OCI-LY7 (cell line): ENCODE measurements at regions not wholly inside any gene's neighbourhood (a gene's known extent, or its start where the extent isn't known, plus 50 kb on each side); places are given as distances from the start of the nearest gene placed in this dataset.

Experiments used
- BruUV-seq: library from RNA; stranded (reverse); fragments of 400-500 nt; replicated peaks from 2 replicates; lab custom pipeline; 2021; lab: Mats Ljungman, UMichigan
- CTCF ChIA-PET: fragments of 300-600 bp; sonication (Branson Sonifier 250); formaldehyde crosslinking; loops from one replicate; lab custom pipeline; 2022; ENCODE audit warnings: antibody characterized with exemption; ENCODE audit not compliant: unreplicated experiment; lab: Charles Lee
- POLR2A ChIA-PET: fragments of 300-600 bp; sonication (Branson Sonifier 250); formaldehyde crosslinking; loops from one replicate; lab custom pipeline; 2022; ENCODE audit warnings: antibody characterized with exemption; lab: Charles Lee
- DNase-seq: peaks from one replicate; pipeline ENCODE4 v3.0.0-alpha.2; 2015; ENCODE audit warnings: low spot score
- H2AFZ ChIP-seq: fragments of 200-600 bp; sonication (generic), shearing (Covaris generic); 2 replicates; pipeline ENCODE4 v1.6.1; 2014; ENCODE audit warnings: mild to moderate bottlenecking, antibody characterized with exemption, low read length, moderate library complexity
- H3K27ac ChIP-seq: fragments of 200-600 bp; sonication (generic); 2 replicates; pipeline ENCODE4 v1.5.1; 2014; ENCODE audit warnings: mixed run types, low read depth, mild to moderate bottlenecking, moderate library complexity, low read length, inconsistent platforms; ENCODE audit not compliant: poor library complexity, severe bottlenecking
- H3K36me3 ChIP-seq: fragments of 200-600 bp; sonication (generic); 2 replicates; pipeline ENCODE4 v1.6.1; 2014; ENCODE audit warnings: mild to moderate bottlenecking, antibody characterized with exemption, low read length, moderate library complexity, mixed read lengths; ENCODE audit not compliant: insufficient read depth
- H3K4me1 ChIP-seq: fragments of 200-600 bp; sonication (generic); 2 replicates; pipeline ENCODE4 v1.5.1; 2014; ENCODE audit warnings: mild to moderate bottlenecking, low read length; ENCODE audit not compliant: insufficient read depth, poor library complexity, severe bottlenecking
- H3K4me2 ChIP-seq: fragments of 200-600 bp; sonication (generic); 2 replicates; pipeline ENCODE4 v1.6.1; 2014; ENCODE audit warnings: mild to moderate bottlenecking, low read length
- H3K4me3 ChIP-seq: fragments of 200-600 bp; sonication (generic); 2 replicates; pipeline ENCODE4 v1.5.1; 2014; ENCODE audit warnings: mild to moderate bottlenecking, low read depth, low read length; ENCODE audit not compliant: poor library complexity, severe bottlenecking
- H3K79me2 ChIP-seq: fragments of 200-600 bp; sonication (generic); 2 replicates; pipeline ENCODE4 v1.6.1; 2016; ENCODE audit warnings: low read depth, mild to moderate bottlenecking, low read length, moderate library complexity, mixed read lengths; ENCODE audit not compliant: insufficient read depth
- H3K9me2 ChIP-seq: fragments of 200-600 bp; sonication (generic); 2 replicates; pipeline ENCODE4 v1.6.1; 2016; ENCODE audit warnings: mild to moderate bottlenecking, low read length, mixed read lengths; ENCODE audit not compliant: insufficient read depth
- H3K9me3 ChIP-seq: fragments of 200-600 bp; sonication (generic); 2 replicates; pipeline ENCODE4 v1.6.1; 2014; ENCODE audit warnings: mild to moderate bottlenecking, mixed run types, low read length, mixed read lengths
- H4K20me1 ChIP-seq: fragments of 200-600 bp; sonication (generic); 2 replicates; pipeline ENCODE4 v1.6.1; 2014; ENCODE audit warnings: mild to moderate bottlenecking, antibody characterized with exemption, low read length, moderate library complexity, mixed read lengths; ENCODE audit not compliant: insufficient read depth
- EZH2phosphoT487 ChIP-seq: fragments of 200-600 bp; sonication (generic); IDR thresholded peaks from 2 replicates; pipeline ENCODE4 v1.6.1; 2018; ENCODE audit warnings: low read depth, borderline replicate concordance, mild to moderate bottlenecking, mixed run types, antibody characterized with exemption, low read length, moderate library complexity, mixed read lengths
- intact Hi-C: fragments of 100-400 bp; cut with micrococcal nuclease; formaldehyde crosslinking; loops from one replicate; pipeline ENCODE4 v1.10.0; 2022; ENCODE audit not compliant: unreplicated experiment
- TF ChIP-seq, protein P1 (sequence below): fragments of 200-600 bp; sonication (generic); conservative IDR thresholded peaks from 2 replicates; pipeline ENCODE4 v1.5.1; 2014; ENCODE audit warnings: mild to moderate bottlenecking, antibody characterized with exemption, low read length, moderate library complexity, mixed read lengths

DNA sequence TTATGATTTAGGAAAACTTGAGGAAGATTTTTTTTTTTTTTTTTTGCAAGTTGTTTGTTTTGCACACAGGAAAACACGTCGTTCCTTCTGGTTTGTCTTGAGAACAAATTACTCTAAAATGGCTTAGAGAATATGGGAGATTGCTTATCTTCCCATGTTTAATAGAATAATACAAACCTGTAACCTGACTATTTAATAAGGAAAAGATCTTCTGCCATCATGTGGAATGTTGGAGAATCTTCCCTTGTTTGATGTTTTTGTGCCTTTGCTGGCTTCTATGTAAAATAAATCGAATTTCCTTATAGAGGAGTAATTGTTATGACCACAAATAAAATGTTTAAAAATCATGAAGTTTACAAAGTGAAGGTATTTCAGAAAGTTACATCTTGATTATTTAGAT lies 818.8 kb downstream of the GATA3 start:
- TF ChIP-seq EZH2phosphoT487: no peak
- TF ChIP-seq, protein P1, sequence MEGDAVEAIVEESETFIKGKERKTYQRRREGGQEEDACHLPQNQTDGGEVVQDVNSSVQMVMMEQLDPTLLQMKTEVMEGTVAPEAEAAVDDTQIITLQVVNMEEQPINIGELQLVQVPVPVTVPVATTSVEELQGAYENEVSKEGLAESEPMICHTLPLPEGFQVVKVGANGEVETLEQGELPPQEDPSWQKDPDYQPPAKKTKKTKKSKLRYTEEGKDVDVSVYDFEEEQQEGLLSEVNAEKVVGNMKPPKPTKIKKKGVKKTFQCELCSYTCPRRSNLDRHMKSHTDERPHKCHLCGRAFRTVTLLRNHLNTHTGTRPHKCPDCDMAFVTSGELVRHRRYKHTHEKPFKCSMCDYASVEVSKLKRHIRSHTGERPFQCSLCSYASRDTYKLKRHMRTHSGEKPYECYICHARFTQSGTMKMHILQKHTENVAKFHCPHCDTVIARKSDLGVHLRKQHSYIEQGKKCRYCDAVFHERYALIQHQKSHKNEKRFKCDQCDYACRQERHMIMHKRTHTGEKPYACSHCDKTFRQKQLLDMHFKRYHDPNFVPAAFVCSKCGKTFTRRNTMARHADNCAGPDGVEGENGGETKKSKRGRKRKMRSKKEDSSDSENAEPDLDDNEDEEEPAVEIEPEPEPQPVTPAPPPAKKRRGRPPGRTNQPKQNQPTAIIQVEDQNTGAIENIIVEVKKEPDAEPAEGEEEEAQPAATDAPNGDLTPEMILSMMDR: 0 out of 2 replicates have a peak, but pooled peaks have one; percentile 14
- H3K9me2 ChIP-seq: no peaks in the 10 kb centered on the region
- no peaks in the 10 kb centered on the region for H3K4me1 ChIP-seq
- no peaks in the 10 kb centered on the region for H3K9me3 ChIP-seq
- POLR2A ChIA-PET: no interaction called here
- no peak overlapping the region for H3K4me2 ChIP-seq
- CTCF ChIA-PET: no interaction called here
- intact Hi-C loops: no loop called here
- H2AFZ ChIP-seq: no peak overlapping the region
- no TSS peak for BruUV-seq
- DNase-seq: no peak
- H3K36me3 ChIP-seq: no peaks in the 10 kb centered on the region
- no peak overlapping the region for H3K4me3 ChIP-seq
- no peaks in the 10 kb centered on the region for H4K20me1 ChIP-seq
- H3K79me2 ChIP-seq: no peaks in the 10 kb centered on the region
- no peak overlapping the region for H3K27ac ChIP-seq

DNA sequence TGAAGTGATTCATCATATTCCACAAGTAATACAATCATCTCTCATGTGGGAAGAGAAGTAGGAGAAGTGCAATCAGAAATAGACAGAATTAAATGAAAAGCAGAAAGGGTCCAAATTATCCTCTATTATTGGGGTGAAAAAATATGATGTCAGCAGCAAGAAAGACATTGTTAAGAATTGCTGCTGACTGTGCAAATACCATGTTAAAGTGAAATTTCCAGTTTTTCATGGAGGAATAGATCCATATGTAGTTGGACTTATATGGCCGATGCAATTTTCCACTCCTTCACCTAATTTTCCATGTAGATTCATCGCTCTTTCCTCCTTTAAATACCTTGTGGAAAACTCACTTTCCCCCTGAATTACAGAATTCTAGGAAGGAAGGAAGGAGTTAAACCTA lies 819.8 kb downstream of the GATA3 start:
- no peaks in the 10 kb centered on the region for H3K9me3 ChIP-seq
- H3K4me3 ChIP-seq: no peak overlapping the region
- H3K9me2 ChIP-seq: no peaks in the 10 kb centered on the region
- ChIA-PET POLR2A (no interaction called here), CTCF (no interaction called here)
- no peaks in the 10 kb centered on the region for H3K79me2 ChIP-seq
- H3K36me3 ChIP-seq: no peaks in the 10 kb centered on the region
- H3K4me1 ChIP-seq: no peaks in the 10 kb centered on the region
- H3K4me2 ChIP-seq: no peak overlapping the region
- H4K20me1 ChIP-seq: no peaks in the 10 kb centered on the region
- no TSS peak for BruUV-seq
- no peak overlapping the region for H2AFZ ChIP-seq
- intact Hi-C loops: no loop called here
- no peak overlapping the region for H3K27ac ChIP-seq
- no peak for TF ChIP-seq EZH2phosphoT487
- TF ChIP-seq, protein P1: no peak
- DNase-seq: no peak

DNA sequence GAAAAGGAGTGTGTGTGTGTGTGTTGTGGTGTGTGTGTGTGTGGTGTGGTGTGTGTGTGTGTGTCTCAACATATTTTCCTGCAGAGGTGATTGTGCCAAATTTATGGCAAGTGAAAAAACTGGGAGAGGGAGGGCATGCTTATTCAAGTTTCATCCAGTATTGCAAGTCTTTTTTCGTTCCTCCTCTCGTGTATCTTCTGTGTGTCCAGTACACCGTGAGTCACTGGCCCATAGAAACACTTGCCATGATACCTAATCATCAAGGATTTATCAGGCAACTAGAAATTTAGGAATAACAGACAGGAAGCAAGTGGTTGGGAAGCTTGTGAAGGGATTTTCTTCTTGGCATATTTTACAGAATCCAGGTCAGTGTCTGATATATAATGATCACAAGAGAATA lies 820.5 kb downstream of the GATA3 start:
- no peaks in the 10 kb centered on the region for H4K20me1 ChIP-seq
- no peaks in the 10 kb centered on the region for H3K79me2 ChIP-seq
- H2AFZ ChIP-seq: no peak overlapping the region
- ChIA-PET CTCF (no interaction called here), POLR2A (no interaction called here)
- no peaks in the 10 kb centered on the region for H3K9me2 ChIP-seq
- no peak for DNase-seq
- BruUV-seq: no TSS peak
- no peak overlapping the region for H3K4me2 ChIP-seq
- no peak overlapping the region for H3K27ac ChIP-seq
- H3K36me3 ChIP-seq: no peaks in the 10 kb centered on the region
- intact Hi-C loops: no loop called here
- no peaks in the 10 kb centered on the region for H3K9me3 ChIP-seq
- TF ChIP-seq, protein P1: no peak
- TF ChIP-seq EZH2phosphoT487: no peak
- H3K4me1 ChIP-seq: no peaks in the 10 kb centered on the region
- H3K4me3 ChIP-seq: no peak overlapping the region
